Kidney epithelial cell (primary cell): ENCODE measurements at regions not wholly inside any gene's neighbourhood (a gene's known extent, or its start where the extent isn't known, plus 50 kb on each side); places are given as distances from the start of the nearest gene placed in this dataset.
"Not testable (repeated sequence)": the region's sequence is repeated elsewhere in the genome, so short reads cannot be mapped to it uniquely, and the experiment has no call there.

Source experiments
- DNase-seq: peaks from one replicate; pipeline ENCODE4 v3.0.0-alpha.2; 2010; ENCODE audit warnings: low read depth
- H3K27me3 ChIP-seq: 2 replicates; pipeline ENCODE4 v1.6.0; 2011; ENCODE audit warnings: low read length; ENCODE audit not compliant: control insufficient read depth, insufficient read depth
- H3K36me3 ChIP-seq: 2 replicates; pipeline ENCODE4 v1.5.1; 2011; ENCODE audit warnings: low read length; ENCODE audit not compliant: control insufficient read depth, insufficient read depth
- H3K4me3 ChIP-seq: 2 replicates; pipeline ENCODE4 v1.5.1; 2011; ENCODE audit warnings: low read depth, mild to moderate bottlenecking, control low read depth, low read length
- TF ChIP-seq, protein P1 (sequence below): IDR thresholded peaks from 2 replicates; pipeline ENCODE4 v1.5.1; 2011; ENCODE audit warnings: mild to moderate bottlenecking, moderate library complexity, low read length, control low read depth, inconsistent platforms; ENCODE audit not compliant: insufficient read depth, poor library complexity, severe bottlenecking

DNA sequence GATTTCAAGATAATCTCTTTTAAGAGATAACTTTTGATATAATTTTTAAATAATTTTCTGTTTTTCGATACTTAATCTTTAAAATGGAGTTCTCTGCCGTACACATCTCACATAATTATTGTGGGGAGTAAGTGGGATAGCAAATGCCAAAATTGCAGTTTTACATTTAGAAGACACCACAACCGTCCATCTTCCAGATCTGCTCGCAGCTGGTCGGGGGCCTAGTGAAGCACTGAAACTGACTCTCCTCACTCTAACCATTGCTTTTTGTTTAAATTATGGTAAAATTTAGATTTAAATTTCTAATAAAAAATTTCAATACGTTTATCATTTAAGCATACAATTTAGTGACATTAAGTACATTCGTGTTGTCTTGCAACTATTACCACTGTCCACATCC, 94.2 kb downstream of the PRR15 start:
- Histone ChIP-seq H3K36me3 (no peaks in the 10 kb centered on the region), H3K4me3 (no peak overlapping the region), H3K27me3 (no peaks in the 10 kb centered on the region)
- TF ChIP-seq, protein P1, sequence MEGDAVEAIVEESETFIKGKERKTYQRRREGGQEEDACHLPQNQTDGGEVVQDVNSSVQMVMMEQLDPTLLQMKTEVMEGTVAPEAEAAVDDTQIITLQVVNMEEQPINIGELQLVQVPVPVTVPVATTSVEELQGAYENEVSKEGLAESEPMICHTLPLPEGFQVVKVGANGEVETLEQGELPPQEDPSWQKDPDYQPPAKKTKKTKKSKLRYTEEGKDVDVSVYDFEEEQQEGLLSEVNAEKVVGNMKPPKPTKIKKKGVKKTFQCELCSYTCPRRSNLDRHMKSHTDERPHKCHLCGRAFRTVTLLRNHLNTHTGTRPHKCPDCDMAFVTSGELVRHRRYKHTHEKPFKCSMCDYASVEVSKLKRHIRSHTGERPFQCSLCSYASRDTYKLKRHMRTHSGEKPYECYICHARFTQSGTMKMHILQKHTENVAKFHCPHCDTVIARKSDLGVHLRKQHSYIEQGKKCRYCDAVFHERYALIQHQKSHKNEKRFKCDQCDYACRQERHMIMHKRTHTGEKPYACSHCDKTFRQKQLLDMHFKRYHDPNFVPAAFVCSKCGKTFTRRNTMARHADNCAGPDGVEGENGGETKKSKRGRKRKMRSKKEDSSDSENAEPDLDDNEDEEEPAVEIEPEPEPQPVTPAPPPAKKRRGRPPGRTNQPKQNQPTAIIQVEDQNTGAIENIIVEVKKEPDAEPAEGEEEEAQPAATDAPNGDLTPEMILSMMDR: no peak
- DNase-seq: no peak

DNA sequence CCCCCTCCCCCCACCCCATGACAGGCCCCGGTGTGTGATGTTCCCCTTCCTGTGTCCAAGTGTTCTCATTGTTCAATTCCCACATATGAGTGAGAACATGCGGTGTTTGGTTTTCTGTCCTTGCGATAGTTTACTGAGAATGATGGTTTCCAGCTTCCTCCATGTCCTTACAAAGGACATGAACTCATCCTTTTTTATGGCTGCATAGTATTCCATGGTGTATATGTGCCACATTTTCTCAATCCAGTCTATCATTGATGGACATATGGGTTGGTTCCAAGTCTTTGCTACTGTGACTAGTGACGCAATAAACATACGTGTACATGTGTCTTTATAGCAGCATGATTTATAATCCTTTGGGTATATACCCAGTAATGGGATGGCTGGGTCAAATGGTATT, 95.6 kb downstream of the PRR15 start:
- H3K36me3 ChIP-seq, H3K4me3 ChIP-seq, H3K27me3 ChIP-seq, DNase-seq: not testable (repeated sequence)

DNA sequence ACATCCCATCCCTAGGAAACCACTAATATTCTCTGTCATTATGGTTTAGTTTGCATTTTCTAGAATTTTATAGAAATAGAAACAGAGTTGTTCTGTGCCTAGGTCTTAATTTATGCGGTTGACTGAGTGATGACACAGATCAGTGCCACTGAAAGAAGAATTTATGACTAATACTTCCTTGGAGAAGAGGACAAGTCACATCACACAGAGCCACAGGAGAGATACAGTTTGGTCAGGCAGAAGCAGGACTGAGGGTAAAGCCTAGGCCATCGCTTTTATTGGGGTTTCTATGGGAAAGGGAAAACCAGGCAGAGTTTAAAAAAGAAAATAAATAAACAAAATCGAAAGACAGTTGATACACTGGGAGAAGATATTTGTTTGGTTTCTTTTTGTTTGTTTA, 99.3 kb downstream of the PRR15 start:
- H3K4me3 ChIP-seq, H3K36me3 ChIP-seq, DNase-seq, H3K27me3 ChIP-seq: not testable (repeated sequence)

DNA sequence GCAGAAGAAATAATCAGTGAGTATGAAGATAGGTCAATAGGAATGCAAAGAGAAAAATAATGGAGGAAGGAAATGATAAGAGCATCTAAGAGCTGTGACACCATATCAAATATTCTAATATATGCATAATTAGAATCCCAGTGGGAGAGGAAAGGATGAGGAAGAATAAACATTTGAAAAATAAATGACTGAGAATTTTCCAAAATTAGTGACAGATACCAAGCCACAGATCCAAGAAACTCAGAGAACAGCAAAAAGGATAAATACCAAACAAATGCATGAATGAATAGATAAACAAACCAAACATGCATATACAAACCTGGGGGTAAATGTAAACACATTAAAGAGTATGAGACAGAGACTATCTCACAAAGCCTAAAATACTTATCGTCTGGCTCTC, 101.4 kb downstream of the PRR15 start:
- H3K4me3 ChIP-seq, H3K36me3 ChIP-seq, H3K27me3 ChIP-seq, DNase-seq: not testable (repeated sequence)

DNA sequence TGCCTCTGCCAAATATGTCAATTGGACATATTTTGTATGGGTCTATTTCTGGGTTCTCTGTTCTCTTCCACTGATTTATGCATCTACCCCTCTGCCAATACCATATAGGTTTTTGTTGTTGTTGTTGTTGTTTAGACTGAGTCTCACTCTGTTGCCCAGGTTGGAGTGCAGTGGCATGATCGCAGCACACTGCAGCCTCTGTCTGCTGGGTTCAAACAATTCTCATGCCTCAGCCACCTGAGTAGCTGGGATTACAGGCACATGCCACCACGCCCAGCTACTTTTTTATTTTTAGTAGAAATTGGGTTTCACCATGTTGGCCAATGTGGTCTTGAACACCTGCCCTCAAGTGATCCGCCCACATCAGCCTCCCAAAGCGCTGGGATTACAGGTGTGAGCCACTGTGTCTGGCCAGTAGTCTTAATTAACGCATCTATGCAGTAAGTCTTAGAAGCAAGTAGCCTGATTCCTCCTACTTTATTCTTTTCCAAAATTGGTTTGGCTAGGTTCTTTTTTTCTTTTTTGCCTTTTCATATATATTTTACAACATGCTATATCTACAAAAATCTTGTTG, 103.5 kb downstream of the PRR15 start:
- H3K4me3 ChIP-seq, DNase-seq, H3K36me3 ChIP-seq, H3K27me3 ChIP-seq: not testable (repeated sequence)

DNA sequence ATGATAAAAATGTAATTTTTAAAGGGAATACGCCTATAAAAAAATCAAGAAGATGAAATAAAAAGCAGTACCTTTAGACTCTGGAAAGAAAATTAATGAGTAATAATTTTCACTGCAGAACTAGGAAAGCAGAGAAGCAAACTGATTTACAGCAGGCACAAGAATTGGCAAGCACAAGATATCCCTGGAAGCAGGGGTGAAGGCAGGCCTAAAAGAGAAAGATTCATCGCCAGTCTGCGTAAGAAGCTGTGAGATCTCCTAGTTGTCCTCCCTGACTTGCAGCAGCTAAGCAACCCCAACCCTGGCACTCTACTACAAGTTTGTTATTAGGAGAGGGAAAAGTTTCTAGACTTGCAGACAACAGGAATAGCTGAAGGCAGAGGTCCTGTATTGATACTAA, 107.7 kb downstream of the PRR15 start:
- H3K4me3 ChIP-seq, DNase-seq, H3K36me3 ChIP-seq, H3K27me3 ChIP-seq: not testable (repeated sequence)

DNA sequence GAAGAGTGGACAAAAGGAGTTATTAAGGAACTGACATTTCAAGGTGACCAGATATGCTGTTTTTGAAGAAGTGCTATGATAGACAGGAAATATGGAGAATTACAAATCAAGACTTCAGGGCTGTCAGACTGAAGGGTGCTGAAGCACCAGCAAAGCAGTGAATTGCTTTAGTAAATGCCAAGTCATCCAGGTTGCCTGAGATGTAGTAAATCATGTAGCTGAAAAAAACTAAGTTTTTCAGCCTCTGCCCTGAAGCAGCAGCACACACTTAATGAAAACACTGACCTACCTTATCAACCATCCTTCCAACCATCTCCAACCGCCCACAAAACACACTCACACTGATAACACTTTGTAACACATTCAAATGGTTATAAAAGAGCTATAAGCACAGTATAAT, 110.0 kb downstream of the PRR15 start:
- not testable (repeated sequence) for H3K27me3 ChIP-seq, DNase-seq, H3K36me3 ChIP-seq, H3K4me3 ChIP-seq

DNA sequence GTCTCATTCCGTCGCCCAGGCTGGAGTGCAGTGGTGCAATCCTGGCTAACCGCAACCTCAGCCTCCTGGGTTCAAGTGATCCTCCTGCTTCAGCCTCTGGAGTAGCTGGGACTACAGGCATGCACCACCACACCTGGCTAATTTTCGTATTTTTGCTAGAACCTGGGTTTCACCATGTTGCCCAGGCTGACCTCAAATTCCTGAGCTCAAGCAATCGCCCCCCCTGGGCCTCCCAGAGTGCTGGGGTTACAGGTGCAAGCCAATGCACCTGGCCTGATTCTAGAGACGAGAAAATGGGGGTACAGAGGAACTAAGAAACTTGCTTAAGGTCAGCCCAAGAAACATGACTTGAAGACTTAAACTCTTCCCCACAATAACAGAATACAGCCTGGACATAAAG, 111.0 kb downstream of the PRR15 start:
- DNase-seq, H3K4me3 ChIP-seq, H3K36me3 ChIP-seq, H3K27me3 ChIP-seq: not testable (repeated sequence)

DNA sequence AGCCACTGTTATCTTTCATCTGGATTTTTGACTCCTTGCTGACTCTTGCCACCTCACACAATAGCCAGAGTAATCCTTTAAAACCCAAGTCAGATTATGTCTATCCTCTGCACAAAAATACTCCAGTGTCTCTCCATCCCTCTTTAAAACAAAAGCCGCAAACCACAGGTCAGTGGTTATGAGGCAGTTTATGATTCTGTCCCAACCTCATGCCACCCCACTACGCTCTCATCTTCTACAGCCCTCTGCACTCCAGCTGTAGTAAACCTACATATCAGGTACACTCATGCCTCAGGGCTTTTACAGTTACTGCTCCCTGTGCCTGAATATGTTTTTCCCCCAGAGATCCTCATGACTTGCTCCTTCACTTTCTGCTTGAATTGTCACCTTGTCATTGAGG, 113.6 kb downstream of the PRR15 start:
- not testable (repeated sequence) for H3K27me3 ChIP-seq, H3K36me3 ChIP-seq, H3K4me3 ChIP-seq, DNase-seq

DNA sequence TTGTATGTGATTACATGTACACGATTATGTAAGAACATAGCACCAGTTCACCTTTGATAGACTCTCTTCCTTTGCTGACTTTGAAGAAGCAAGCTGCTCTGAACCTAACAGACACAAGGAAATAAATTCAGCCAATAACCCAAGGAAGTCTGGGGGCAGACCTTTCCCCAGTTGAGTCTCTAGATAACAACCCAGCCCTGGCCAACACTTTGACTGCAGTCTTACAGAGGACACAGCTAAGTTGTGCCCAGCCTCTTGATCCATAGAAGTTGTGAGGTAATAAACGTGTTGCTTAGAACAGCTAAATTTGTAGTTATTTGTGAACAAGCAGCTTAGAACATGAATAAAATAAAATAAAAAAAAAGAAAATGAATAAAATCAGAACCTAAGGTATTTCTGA, 116.3 kb downstream of the PRR15 start:
- H3K4me3 ChIP-seq, DNase-seq, H3K36me3 ChIP-seq, H3K27me3 ChIP-seq: not testable (repeated sequence)

DNA sequence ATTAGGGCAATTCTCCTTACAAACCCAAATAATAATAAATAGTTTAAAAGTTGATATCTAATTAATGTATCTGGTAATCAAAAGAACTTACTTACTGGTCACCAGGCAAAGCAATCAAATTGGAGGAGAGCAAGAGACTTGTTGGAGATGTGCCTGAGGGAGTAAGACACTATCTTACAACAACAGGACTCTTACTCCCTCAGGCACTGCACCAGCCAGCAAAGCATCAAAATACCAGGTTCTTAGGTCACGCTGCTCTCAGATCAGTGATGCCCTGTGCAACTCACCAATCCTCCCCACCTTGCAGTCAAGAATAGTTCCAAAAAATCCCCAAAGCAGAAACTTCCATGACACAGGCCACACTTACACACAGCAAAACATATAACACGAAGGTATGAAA, 117.0 kb downstream of the PRR15 start:
- H3K27me3 ChIP-seq, H3K36me3 ChIP-seq, H3K4me3 ChIP-seq, DNase-seq: not testable (repeated sequence)

DNA sequence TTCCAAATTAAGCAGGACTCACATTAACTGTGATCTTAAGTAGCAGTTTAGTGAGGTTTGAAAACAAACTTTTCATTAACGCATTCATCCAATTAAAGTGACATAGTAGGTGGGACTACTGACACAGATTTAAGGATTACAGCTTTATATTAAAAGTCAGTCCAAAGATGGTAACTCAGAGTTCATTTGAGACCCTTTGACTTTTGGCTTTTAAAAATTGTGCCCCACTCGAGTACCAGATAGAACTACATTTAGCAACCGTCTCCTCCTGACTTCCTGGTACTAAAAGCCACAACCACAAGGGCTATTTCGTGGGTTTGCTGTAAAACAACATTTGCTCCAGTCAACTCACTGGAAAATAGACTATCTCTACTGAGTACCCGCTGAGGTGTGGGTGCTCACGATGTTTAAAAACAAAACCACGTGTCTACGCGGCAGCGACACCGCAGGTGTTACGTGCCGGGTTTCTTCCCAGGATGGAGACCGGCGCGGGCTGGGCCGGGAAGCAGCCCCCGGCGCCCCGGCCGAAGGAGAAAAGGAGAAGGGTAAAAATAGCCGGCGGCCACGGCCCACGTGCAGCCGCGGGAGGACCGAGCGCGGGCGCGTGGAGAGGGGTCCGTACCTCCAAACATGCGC, 120.6 kb downstream of the PRR15 start:
- peak overlapping the region; percentile 63 for H3K4me3 ChIP-seq
- H3K27me3 ChIP-seq, DNase-seq, H3K36me3 ChIP-seq: not testable (repeated sequence)
